ENCODE measurements at regions not wholly inside any gene's neighbourhood (a gene's known extent, or its start where the extent isn't known, plus 50 kb on each side); places are given as distances from the start of the nearest gene placed in this dataset.

- no peak for FAIRE-seq
- intact Hi-C loops (cut with DNase I), result no loop called here
- no peak for DNase-seq
Measured at GRCh38 chr5:68949256-68949655, 144.6 kb upstream of the SLC30A5 start.

DNA sequence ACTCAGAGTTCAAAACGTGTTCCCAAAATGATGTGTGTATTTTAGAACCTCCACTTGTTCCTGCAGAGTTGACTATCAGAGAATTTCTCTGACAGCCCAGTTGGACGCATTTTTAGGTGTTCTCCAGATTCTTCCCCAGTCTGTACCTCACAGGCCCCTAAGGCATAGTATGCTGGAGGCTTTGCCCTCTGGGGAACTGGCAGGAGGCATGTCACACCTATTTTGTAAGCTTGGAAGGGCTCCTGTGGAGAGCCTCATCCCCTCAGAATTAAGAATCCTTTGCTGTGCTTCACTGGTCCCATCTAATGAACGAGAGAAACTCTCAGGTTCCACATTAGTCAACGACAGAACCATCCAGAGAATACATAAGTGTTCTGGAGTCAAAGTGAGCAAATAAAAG is 144.1 kb upstream of the SLC30A5 start:
- DNase-seq (no peak), FAIRE-seq (no peak)
- TF ChIP-seq, protein P1, sequence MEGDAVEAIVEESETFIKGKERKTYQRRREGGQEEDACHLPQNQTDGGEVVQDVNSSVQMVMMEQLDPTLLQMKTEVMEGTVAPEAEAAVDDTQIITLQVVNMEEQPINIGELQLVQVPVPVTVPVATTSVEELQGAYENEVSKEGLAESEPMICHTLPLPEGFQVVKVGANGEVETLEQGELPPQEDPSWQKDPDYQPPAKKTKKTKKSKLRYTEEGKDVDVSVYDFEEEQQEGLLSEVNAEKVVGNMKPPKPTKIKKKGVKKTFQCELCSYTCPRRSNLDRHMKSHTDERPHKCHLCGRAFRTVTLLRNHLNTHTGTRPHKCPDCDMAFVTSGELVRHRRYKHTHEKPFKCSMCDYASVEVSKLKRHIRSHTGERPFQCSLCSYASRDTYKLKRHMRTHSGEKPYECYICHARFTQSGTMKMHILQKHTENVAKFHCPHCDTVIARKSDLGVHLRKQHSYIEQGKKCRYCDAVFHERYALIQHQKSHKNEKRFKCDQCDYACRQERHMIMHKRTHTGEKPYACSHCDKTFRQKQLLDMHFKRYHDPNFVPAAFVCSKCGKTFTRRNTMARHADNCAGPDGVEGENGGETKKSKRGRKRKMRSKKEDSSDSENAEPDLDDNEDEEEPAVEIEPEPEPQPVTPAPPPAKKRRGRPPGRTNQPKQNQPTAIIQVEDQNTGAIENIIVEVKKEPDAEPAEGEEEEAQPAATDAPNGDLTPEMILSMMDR (IDR thresholded peaks at IDR 0.05; ENCODE audit: borderline replicate concordance, extremely low read depth, insufficient read depth), result no peak
- H3K27me3 ChIP-seq (ENCODE audit: control insufficient read depth, insufficient read depth, low read length), result no peaks in the 10 kb centered on the region
- intact Hi-C loops (cut with DNase I), result no loop called here
- H3K9ac ChIP-seq (ENCODE audit: low read length in 3 of 3), result no peak overlapping the region
- H3K27ac ChIP-seq (ENCODE audit: low read depth in 2 of 2, low read length in 2 of 2), result no peak overlapping the region
- no peaks in the 10 kb centered on the region for H3K9me3 ChIP-seq (ENCODE audit: control insufficient read depth in 2 of 3, insufficient read depth in 1 of 3, low read length in 3 of 3)
- no peaks in the 10 kb centered on the region for H3K36me3 ChIP-seq (ENCODE audit: control insufficient read depth in 2 of 3, insufficient read depth in 3 of 3, low read length in 3 of 3)
- no peak overlapping the region for H3K4me3 ChIP-seq (ENCODE audit: low read length in 3 of 3)
- H3K4me1 ChIP-seq (ENCODE audit: control insufficient read depth in 2 of 3, insufficient read depth in 2 of 3, low read depth in 1 of 3, low read length in 3 of 3), result no peaks in the 10 kb centered on the region

More at GRCh38 chr5:68949256-68949655, 144.6 kb upstream of the SLC30A5 start:
- TF ChIP-seq, protein P1 (IDR thresholded peaks at IDR 0.05; ENCODE audit: borderline replicate concordance, extremely low read depth, insufficient read depth), result no peak
- H3K9ac ChIP-seq (ENCODE audit: low read length in 3 of 3), result no peak overlapping the region
- H3K27ac ChIP-seq (ENCODE audit: low read depth in 2 of 2, low read length in 2 of 2), result no peak overlapping the region
- H3K27me3 ChIP-seq (ENCODE audit: control insufficient read depth, insufficient read depth, low read length), result no peaks in the 10 kb centered on the region
- H3K9me3 ChIP-seq (ENCODE audit: control insufficient read depth in 2 of 3, insufficient read depth in 1 of 3, low read length in 3 of 3), result no peaks in the 10 kb centered on the region
- no peaks in the 10 kb centered on the region for H3K4me1 ChIP-seq (ENCODE audit: control insufficient read depth in 2 of 3, insufficient read depth in 2 of 3, low read depth in 1 of 3, low read length in 3 of 3)
- H3K36me3 ChIP-seq (ENCODE audit: control insufficient read depth in 2 of 3, insufficient read depth in 3 of 3, low read length in 3 of 3), result no peaks in the 10 kb centered on the region
- H3K4me3 ChIP-seq (ENCODE audit: low read length in 3 of 3), result no peak overlapping the region

DNA sequence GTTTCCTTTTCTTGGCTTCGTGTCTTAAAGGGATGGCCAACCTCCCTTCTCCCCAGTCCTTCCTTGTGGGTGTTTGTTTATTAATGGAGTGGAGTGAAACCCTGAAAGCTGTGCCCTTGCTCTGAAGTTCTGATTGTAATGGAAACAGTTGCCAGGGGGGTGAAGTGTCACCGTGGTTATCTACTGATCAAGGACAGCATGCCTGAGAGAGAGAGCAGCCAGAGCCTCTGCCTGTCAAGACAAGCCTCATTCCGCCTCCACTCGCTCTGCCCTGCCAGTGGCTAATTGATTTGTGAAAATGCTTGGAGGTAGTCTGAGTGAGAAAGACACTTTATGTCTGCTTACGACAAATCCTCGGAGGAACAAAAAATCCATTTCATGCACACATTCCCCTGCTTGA is 143.7 kb upstream of the SLC30A5 start:
- no peaks in the 10 kb centered on the region for H3K36me3 ChIP-seq (ENCODE audit: control insufficient read depth in 2 of 3, insufficient read depth in 3 of 3, low read length in 3 of 3)
- no peak overlapping the region for H3K4me3 ChIP-seq (ENCODE audit: low read length in 3 of 3)
- H3K9ac ChIP-seq (ENCODE audit: low read length in 3 of 3), result no peak overlapping the region
- FAIRE-seq (no peak), DNase-seq (no peak)
- no peak overlapping the region for H3K27ac ChIP-seq (ENCODE audit: low read depth in 2 of 2, low read length in 2 of 2)
- intact Hi-C loops (cut with DNase I), result no loop called here
- H3K4me1 ChIP-seq (ENCODE audit: control insufficient read depth in 2 of 3, insufficient read depth in 2 of 3, low read depth in 1 of 3, low read length in 3 of 3), result no peaks in the 10 kb centered on the region
- no peaks in the 10 kb centered on the region for H3K27me3 ChIP-seq (ENCODE audit: control insufficient read depth, insufficient read depth, low read length)
- H3K9me3 ChIP-seq (ENCODE audit: control insufficient read depth in 2 of 3, insufficient read depth in 1 of 3, low read length in 3 of 3), result no peaks in the 10 kb centered on the region
- TF ChIP-seq, protein P1 (IDR thresholded peaks at IDR 0.05; ENCODE audit: borderline replicate concordance, extremely low read depth, insufficient read depth), result no peak

- no peaks in the 10 kb centered on the region for H3K36me3 ChIP-seq (ENCODE audit: control insufficient read depth in 2 of 3, insufficient read depth in 3 of 3, low read length in 3 of 3)
- no peak overlapping the region for H3K27ac ChIP-seq (ENCODE audit: low read depth in 2 of 2, low read length in 2 of 2)
- no peaks in the 10 kb centered on the region for H3K27me3 ChIP-seq (ENCODE audit: control insufficient read depth, insufficient read depth, low read length)
- H3K9me3 ChIP-seq (ENCODE audit: control insufficient read depth in 2 of 3, insufficient read depth in 1 of 3, low read length in 3 of 3), result no peaks in the 10 kb centered on the region
- H3K9ac ChIP-seq (ENCODE audit: low read length in 3 of 3), result no peak overlapping the region
- TF ChIP-seq, protein P1 (IDR thresholded peaks at IDR 0.05; ENCODE audit: borderline replicate concordance, extremely low read depth, insufficient read depth), result no peak
- DNase-seq (no peak), FAIRE-seq (no peak)
- no peaks in the 10 kb centered on the region for H3K4me1 ChIP-seq (ENCODE audit: control insufficient read depth in 2 of 3, insufficient read depth in 2 of 3, low read depth in 1 of 3, low read length in 3 of 3)
- no peak overlapping the region for H3K4me3 ChIP-seq (ENCODE audit: low read length in 3 of 3)
- intact Hi-C loops (cut with DNase I), result no loop called here
Measured at GRCh38 chr5:68950930-68951329, 142.9 kb upstream of the SLC30A5 start.

All from kidney (tissue), 13 donors.